ENCODE measurements at regions not wholly inside any gene's neighbourhood (a gene's known extent, or its start where the extent isn't known, plus 50 kb on each side); places are given as distances from the start of the nearest gene placed in this dataset.

- TF ChIP-seq CTCF (IDR thresholded peaks at IDR 0.05) (no peak), POLR2A (IDR thresholded peaks at IDR 0.05) (no peak)
Observed at GRCh38 chr2:12428786-12429185, 287.9 kb upstream of the TRIB2 start.

All from suprapubic skin (tissue), 3 donors.